GM12892 (cell line): ENCODE measurements at regions not wholly inside any gene's neighbourhood (a gene's known extent, or its start where the extent isn't known, plus 50 kb on each side); places are given as distances from the start of the nearest gene placed in this dataset.

Experiments
- POLR2A ChIP-seq: IDR thresholded peaks from 2 replicates; pipeline ENCODE4 v1.6.1; 2011; ENCODE audit warnings: low read depth, low read length, control low read depth
- POLR2AphosphoS5 ChIP-seq: IDR thresholded peaks from 2 replicates; pipeline ENCODE4 v1.6.1; 2011; ENCODE audit warnings: low read depth, low read length, control low read depth

DNA sequence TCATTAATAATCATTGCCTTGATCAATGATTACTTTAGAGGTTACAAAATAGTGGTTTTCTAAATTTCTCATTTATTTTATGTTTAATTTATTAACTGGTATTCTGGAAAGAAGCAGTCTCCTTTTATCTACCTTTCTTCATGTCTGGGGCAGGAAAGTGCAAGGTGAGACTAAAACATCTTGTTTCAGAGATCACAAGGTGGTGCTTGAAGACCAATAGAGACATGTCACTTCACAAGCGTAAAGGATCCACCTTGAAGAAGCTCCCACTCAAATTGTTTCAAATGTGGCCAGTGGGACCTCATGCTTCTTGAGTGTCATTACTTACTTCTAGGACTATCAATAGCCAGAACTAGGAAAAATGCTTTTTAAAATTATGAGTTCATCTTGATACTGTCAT lies 1568.7 kb downstream of the RPA4 start:
- TF ChIP-seq POLR2A (no peak), POLR2AphosphoS5 (no peak)
